ENCODE measurements at regions not wholly inside any gene's neighbourhood (a gene's known extent, or its start where the extent isn't known, plus 50 kb on each side); places are given as distances from the start of the nearest gene placed in this dataset.

DNA sequence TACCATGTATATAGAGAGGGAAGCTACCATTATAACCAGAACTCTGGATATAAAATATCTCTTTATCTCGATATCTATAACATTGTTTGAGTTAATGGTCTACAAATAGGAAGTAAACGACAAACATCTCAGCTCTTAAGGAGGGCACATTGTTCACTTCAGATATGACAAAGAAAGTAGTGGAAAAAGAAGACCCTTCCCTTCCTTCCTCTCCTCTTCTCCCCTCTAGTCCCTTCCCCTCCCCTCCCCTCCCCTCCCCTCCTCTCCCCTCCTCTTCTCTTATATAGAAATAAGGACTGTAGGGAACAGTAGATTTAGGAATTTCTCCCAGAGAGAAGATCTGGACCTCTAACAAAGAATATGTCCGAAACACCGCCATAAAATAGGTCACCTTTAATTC is 1731.9 kb upstream of the CDH9 start:
- WGBS, 2 donors: 52 to 60% methylated on average over 4 of the region's 4 CpGs
- TF ChIP-seq POLR2A (IDR thresholded peaks at IDR 0.05): no peak
- TF ChIP-seq, protein P1, sequence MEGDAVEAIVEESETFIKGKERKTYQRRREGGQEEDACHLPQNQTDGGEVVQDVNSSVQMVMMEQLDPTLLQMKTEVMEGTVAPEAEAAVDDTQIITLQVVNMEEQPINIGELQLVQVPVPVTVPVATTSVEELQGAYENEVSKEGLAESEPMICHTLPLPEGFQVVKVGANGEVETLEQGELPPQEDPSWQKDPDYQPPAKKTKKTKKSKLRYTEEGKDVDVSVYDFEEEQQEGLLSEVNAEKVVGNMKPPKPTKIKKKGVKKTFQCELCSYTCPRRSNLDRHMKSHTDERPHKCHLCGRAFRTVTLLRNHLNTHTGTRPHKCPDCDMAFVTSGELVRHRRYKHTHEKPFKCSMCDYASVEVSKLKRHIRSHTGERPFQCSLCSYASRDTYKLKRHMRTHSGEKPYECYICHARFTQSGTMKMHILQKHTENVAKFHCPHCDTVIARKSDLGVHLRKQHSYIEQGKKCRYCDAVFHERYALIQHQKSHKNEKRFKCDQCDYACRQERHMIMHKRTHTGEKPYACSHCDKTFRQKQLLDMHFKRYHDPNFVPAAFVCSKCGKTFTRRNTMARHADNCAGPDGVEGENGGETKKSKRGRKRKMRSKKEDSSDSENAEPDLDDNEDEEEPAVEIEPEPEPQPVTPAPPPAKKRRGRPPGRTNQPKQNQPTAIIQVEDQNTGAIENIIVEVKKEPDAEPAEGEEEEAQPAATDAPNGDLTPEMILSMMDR (IDR thresholded peaks at IDR 0.05): no peak
- Histone ChIP-seq H3K27ac (no peak overlapping the region), H3K27me3 (no peaks in the 10 kb centered on the region), H3K4me1 (no peaks in the 10 kb centered on the region), H3K4me3 (no peak overlapping the region), H3K36me3 (replicated peaks in 1 of 2; ENCODE audit: insufficient read depth in 1 of 2, low read depth in 2 of 2) (no peaks in the 10 kb centered on the region), H3K9me3 (no peaks in the 10 kb centered on the region)
- intact Hi-C loops (cut with DNase I): no loop called here
- DNase-seq (no peak), ATAC-seq (no peak)

DNA sequence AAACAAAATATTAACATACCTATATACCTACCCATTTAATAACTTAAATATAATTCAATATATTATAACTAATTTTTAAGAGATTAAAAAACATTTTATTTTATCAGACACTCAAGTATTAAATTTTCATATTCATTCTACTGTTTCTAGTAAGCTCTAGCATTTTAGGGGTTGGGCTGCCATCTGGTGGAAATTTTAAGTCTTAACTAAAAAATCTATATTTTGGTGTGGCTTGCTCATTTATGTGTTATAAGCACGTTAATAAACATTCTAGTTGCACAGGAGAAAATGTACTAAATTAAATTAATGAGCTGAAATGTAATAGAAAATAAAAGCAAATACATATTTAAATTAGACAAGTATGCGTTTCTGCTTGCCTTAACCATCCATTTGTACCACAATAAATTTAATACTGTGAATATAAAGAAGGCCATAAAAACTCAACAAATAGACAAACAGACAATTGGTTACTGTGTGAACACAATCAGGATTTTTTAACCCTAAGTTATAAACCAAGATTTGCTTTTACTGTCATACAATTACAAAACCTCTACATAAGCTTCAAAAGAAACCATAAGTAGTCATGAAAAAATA is 1728.3 kb upstream of the CDH9 start:
- DNase-seq: no peak
- 7 to 14% methylated on average over 2 of the region's 2 CpGs for WGBS, 2 donors
- TF ChIP-seq, protein P1 (IDR thresholded peaks at IDR 0.05): peak in 4 of 7 experiments; percentile 9 to 25 (median 19)
- TF ChIP-seq POLR2A (IDR thresholded peaks at IDR 0.05): no peak

DNA sequence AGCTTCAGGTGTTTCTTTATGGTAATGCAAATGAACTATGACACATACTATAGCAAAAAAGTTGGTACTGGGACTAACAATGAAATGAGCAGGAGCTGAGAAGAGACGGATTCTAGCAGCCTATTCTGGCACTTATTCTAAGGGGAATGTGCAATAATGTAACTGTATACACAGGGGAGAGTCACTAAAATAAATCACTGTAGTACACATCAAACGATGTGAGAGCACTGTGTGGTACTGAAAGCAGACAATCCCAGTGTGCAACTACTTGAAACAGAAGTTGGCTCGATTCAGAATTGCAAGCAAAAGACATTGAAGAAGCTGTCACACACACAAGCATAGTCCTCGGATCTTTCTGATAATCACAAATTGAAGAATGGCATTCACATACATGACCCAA is 1713.0 kb upstream of the CDH9 start:
- Histone ChIP-seq H3K36me3 (replicated peaks in 1 of 2; ENCODE audit: insufficient read depth in 1 of 2, low read depth in 2 of 2) (no peaks in the 10 kb centered on the region), H3K4me1 (no peaks in the 10 kb centered on the region), H3K4me3 (no peak overlapping the region), H3K27ac (no peak overlapping the region), H3K27me3 (no peaks in the 10 kb centered on the region), H3K9me3 (no peaks in the 10 kb centered on the region)
- intact Hi-C loops (cut with DNase I): no loop called here
- 34 to 42% methylated on average over 4 of the region's 4 CpGs for WGBS, 2 donors
- TF ChIP-seq, protein P1 (IDR thresholded peaks at IDR 0.05): no peak
- no peak for DNase-seq
- ATAC-seq: no peak

More for the DNA sequence above, 1728.3 kb upstream of the CDH9 start:
- no peak overlapping the region for H3K27ac ChIP-seq
- H3K27me3 ChIP-seq: no peaks in the 10 kb centered on the region
- no peaks in the 10 kb centered on the region for H3K9me3 ChIP-seq
- intact Hi-C loops (cut with DNase I): no loop called here
- ATAC-seq: no peak
- no peak overlapping the region for H3K4me3 ChIP-seq
- H3K4me1 ChIP-seq: no peaks in the 10 kb centered on the region
- no peaks in the 10 kb centered on the region for H3K36me3 ChIP-seq (replicated peaks in 1 of 2; ENCODE audit: insufficient read depth in 1 of 2, low read depth in 2 of 2)

DNA sequence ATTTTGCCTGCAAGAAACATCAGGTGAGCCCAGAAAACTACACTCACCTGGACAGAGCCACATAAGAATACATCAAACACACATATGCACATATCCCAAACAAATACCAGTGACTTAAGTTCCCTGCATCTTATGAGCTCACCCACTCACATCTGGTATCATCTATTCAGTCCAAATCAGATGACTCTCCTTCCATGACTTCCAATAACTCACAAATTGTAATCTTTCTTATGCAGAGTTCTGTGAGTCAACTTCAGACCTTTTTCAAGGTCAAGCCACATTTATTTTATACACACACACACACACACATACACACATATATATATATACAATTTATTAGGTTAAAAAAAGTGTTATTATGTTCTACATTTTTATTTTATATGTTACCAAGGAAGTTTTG is 1711.9 kb upstream of the CDH9 start:
- Histone ChIP-seq H3K27ac (no peak overlapping the region), H3K9me3 (no peaks in the 10 kb centered on the region), H3K4me3 (no peak overlapping the region), H3K36me3 (replicated peaks in 1 of 2; ENCODE audit: insufficient read depth in 1 of 2, low read depth in 2 of 2) (no peaks in the 10 kb centered on the region), H3K27me3 (no peaks in the 10 kb centered on the region), H3K4me1 (no peaks in the 10 kb centered on the region)
- TF ChIP-seq, protein P1 (IDR thresholded peaks at IDR 0.05): no peak
- no peak for TF ChIP-seq POLR2A (IDR thresholded peaks at IDR 0.05)
- no peak for DNase-seq
- ATAC-seq: no peak
- intact Hi-C loops (cut with DNase I): no loop called here

DNA sequence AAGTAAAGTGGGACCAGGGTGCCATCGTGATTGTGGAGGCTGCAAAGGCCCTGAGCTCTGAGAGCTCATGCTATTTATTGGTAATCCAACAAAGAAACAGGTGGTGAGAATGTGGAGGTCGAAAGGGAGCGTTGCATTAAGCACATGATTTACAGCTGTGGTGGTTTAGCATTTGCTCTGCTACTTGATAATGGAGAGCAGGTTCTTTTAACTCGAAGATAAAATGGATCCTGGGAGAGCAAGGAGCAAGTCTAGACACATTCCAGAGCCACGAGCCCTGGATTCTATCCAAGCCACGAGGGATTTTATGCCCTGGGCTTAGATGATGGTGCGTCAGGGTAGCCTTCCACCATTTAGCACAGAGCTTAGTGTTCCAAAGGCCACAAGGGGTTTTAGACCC is 1710.1 kb upstream of the CDH9 start:
- intact Hi-C loops (cut with DNase I): no loop called here
- 47 to 56% methylated on average over 7 of the region's 7 CpGs for WGBS, 2 donors
- no peaks in the 10 kb centered on the region for H3K36me3 ChIP-seq (replicated peaks in 1 of 2; ENCODE audit: insufficient read depth in 1 of 2, low read depth in 2 of 2)
- ATAC-seq: no peak
- no peaks in the 10 kb centered on the region for H3K27me3 ChIP-seq
- H3K27ac ChIP-seq: no peak overlapping the region
- no peak overlapping the region for H3K4me3 ChIP-seq
- H3K4me1 ChIP-seq: no peaks in the 10 kb centered on the region
- TF ChIP-seq, protein P1 (IDR thresholded peaks at IDR 0.05): no peak
- DNase-seq: no peak
- no peaks in the 10 kb centered on the region for H3K9me3 ChIP-seq

Measured in body of pancreas (tissue), 4 donors.